Ishikawa (cell line): ENCODE measurements at regions not wholly inside any gene's neighbourhood (a gene's known extent, or its start where the extent isn't known, plus 50 kb on each side); places are given as distances from the start of the nearest gene placed in this dataset.

Experiments used
- CEBPB ChIP-seq: IDR thresholded peaks from 2 replicates; pipeline ENCODE4 v1.6.1; 2012
- CREB1 ChIP-seq: IDR thresholded peaks from 2 replicates; pipeline ENCODE4 v1.6.1; 2012; ENCODE audit warnings: low read depth
- EGR1 ChIP-seq: IDR thresholded peaks from 2 replicates; pipeline ENCODE4 v1.6.1; 2012
- EP300 ChIP-seq: IDR thresholded peaks from 2 replicates; pipeline ENCODE4 v1.6.1; 2012; ENCODE audit warnings: borderline replicate concordance
- FOXM1 ChIP-seq: IDR thresholded peaks from 2 replicates; pipeline ENCODE4 v1.6.1; 2012; ENCODE audit warnings: low read depth, borderline replicate concordance
- NFIC ChIP-seq: IDR thresholded peaks from 2 replicates; pipeline ENCODE4 v1.6.1; 2012
- RAD21 ChIP-seq: IDR thresholded peaks from 2 replicates; pipeline ENCODE4 v1.6.1; 2012; ENCODE audit warnings: low read depth
- TAF1 ChIP-seq: IDR thresholded peaks from 2 replicates; pipeline ENCODE4 v1.6.1; 2012; ENCODE audit warnings: low read depth, mild to moderate bottlenecking
- TCF12 ChIP-seq: IDR thresholded peaks from 2 replicates; pipeline ENCODE4 v1.6.1; 2012; ENCODE audit warnings: low read depth
- TEAD4 ChIP-seq: IDR thresholded peaks from 2 replicates; pipeline ENCODE4 v1.6.1; 2012
- YY1 ChIP-seq: IDR thresholded peaks from 2 replicates; pipeline ENCODE4 v1.6.1; 2012; ENCODE audit warnings: low read depth
- ZBTB7A ChIP-seq: IDR thresholded peaks from 2 replicates; pipeline ENCODE4 v1.6.1; 2012; ENCODE audit warnings: low read depth
- TF ChIP-seq, protein P1 (sequence below): IDR thresholded peaks from 2 replicates; pipeline ENCODE4 v1.6.1; 2012
- TF ChIP-seq, protein P2 (sequence below): IDR thresholded peaks from 2 replicates; pipeline ENCODE4 v1.6.1; 2012; ENCODE audit warnings: low read depth, mild to moderate bottlenecking
- TF ChIP-seq, protein P3 (sequence below): IDR thresholded peaks from 2 replicates; pipeline ENCODE4 v1.6.1; 2012

DNA sequence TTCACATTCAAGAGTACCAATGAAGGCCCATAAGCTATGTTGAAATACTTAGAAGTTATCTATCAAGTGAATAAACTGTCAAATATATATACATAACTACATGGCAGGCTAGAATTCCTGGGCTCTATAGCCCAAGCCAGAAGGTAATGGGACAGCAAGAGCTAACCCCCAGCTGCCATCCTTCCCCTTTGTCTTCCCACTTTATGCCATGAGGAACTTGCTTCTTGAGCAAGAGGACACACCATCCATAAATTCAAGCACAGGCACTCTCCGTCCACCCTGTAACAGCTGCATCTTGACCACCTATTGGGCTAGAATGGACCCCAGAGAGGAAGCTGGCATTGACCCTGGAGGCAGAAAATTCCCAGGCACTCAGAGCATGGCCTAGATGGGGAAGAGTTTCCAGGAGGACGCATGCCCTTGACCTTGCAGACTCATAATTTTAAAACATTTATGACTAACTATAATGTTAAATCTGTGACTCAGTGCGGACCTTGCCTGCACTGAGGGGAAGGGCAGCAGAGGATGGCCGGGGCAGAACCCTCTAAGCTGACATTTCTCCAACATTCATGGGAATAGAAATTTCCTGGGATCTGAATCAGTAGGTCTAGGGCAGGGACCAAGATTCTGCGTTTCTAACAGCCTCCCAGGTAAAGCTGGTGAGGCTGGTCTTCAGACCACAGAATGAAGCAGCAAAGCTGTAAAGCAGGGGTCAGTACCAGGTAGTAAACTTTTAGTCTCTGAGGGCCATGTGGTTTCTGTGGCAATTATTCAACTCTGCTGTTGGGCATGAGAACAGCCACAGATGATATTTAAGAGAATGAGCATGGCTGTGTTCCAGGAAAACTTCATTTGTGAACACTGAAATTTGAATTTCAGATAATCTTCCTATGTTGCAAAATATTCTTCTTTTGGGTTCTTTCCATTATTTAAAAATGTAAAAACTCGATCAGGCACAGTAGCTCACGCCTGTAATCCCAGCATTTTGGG, 71.4 kb upstream of the CLDN10 start:
- TF ChIP-seq, protein P1, sequence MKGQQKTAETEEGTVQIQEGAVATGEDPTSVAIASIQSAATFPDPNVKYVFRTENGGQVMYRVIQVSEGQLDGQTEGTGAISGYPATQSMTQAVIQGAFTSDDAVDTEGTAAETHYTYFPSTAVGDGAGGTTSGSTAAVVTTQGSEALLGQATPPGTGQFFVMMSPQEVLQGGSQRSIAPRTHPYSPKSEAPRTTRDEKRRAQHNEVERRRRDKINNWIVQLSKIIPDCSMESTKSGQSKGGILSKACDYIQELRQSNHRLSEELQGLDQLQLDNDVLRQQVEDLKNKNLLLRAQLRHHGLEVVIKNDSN = no peak
- TF ChIP-seq TCF12 (no peak), NFIC (no peak), TAF1 (no peak), FOXM1 (no peak), TEAD4 (no peak), EP300 (no peak), EGR1 (no peak), RAD21 (no peak), ZBTB7A (no peak), CEBPB (no peak), CREB1 (no peak), YY1 (no peak)
- TF ChIP-seq, protein P2, sequence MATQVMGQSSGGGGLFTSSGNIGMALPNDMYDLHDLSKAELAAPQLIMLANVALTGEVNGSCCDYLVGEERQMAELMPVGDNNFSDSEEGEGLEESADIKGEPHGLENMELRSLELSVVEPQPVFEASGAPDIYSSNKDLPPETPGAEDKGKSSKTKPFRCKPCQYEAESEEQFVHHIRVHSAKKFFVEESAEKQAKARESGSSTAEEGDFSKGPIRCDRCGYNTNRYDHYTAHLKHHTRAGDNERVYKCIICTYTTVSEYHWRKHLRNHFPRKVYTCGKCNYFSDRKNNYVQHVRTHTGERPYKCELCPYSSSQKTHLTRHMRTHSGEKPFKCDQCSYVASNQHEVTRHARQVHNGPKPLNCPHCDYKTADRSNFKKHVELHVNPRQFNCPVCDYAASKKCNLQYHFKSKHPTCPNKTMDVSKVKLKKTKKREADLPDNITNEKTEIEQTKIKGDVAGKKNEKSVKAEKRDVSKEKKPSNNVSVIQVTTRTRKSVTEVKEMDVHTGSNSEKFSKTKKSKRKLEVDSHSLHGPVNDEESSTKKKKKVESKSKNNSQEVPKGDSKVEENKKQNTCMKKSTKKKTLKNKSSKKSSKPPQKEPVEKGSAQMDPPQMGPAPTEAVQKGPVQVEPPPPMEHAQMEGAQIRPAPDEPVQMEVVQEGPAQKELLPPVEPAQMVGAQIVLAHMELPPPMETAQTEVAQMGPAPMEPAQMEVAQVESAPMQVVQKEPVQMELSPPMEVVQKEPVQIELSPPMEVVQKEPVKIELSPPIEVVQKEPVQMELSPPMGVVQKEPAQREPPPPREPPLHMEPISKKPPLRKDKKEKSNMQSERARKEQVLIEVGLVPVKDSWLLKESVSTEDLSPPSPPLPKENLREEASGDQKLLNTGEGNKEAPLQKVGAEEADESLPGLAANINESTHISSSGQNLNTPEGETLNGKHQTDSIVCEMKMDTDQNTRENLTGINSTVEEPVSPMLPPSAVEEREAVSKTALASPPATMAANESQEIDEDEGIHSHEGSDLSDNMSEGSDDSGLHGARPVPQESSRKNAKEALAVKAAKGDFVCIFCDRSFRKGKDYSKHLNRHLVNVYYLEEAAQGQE = no peak
- TF ChIP-seq, protein P3, sequence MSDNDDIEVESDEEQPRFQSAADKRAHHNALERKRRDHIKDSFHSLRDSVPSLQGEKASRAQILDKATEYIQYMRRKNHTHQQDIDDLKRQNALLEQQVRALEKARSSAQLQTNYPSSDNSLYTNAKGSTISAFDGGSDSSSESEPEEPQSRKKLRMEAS = no peak

DNA sequence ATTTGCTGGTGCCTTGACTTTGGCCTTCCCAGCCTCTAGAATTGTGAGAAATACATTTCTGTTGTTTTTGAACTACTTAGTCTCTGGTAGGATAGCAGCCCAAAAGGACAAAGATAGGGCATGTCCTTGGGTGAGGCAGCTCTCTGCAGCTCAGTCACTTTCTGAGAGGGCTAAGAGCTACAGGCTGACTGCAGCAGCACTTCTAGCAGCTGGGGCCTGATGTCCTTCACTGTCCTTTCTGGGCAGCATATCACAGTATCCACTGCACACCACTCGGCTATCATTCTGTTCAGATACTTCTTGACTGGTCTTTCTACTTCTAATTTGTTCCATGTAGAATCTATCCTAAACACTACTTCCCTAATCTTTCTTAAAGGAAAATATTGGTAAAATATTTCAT, 68.5 kb upstream of the CLDN10 start:
- TF ChIP-seq, protein P2 = no peak
- TF ChIP-seq EP300 = no peak

DNA sequence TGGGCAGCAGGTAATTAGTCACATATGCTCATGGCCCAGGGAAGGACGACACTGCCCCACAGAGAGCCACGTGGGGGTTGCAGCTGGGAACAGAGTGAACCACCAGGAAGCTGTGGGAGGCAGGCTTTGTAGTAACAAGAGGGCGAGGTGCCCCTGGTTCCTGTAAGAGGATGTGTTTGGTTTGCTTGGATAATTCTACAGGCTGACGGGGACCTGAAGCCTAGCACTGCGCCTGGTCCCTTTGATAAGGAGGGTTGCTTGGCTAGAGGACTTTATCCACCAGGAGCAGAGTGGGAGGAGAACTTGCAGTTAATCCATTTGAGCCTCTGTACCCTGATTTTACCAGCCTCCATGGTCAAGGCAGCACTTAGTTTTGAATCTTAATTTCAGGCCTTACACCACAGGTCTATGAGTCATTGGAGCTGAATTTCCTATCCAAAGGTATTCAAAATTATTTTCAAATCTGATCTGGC, 67.4 kb upstream of the CLDN10 start:
- TF ChIP-seq ZBTB7A = no peak
- TF ChIP-seq, protein P3 = no peak
- TF ChIP-seq, protein P2 = no peak

DNA sequence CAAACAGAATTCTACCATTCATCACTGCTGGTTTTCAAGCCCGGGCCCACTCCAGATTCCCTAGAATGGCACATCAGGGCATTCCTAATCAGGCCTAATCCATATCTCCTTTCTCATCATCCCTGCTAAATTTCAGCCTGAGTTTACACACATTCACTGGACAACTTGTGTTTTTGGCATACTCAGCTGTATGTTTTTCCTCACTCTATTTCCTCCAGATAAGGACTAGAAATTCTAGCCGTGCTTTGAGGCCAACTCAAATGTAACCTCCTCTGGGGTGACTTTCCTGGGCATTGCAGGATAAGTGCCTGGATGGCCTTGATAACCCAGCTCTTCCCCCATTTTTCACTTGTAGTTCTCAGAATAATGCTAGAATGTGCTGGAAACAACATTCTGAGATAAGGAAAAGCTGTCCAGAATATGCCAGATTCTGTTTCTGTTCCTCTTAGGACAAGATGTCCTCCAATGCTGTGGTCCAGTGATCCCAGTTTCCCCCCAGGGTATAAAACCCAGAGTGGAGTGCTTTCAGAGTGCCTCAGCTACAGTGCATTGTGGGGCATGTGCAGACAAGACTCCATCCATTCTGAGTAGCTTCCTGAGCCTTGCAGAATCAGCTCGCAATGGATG, 66.9 kb upstream of the CLDN10 start:
- TF ChIP-seq TAF1 (no peak), EGR1 (no peak), NFIC (no peak), FOXM1 (no peak), ZBTB7A (no peak)
- TF ChIP-seq, protein P3 = no peak
